ENCODE measurements at regions not wholly inside any gene's neighbourhood (a gene's known extent, or its start where the extent isn't known, plus 50 kb on each side); places are given as distances from the start of the nearest gene placed in this dataset.

- no peak for TF ChIP-seq CHD7 (IDR thresholded peaks at IDR 0.05; ENCODE audit: insufficient replicate concordance, low read length)
Measured at GRCh38 chr10:123501148-123501547, 165.0 kb upstream of the GPR26 start (continued).

Data from H1 (cell line).